ENCODE measurements at regions not wholly inside any gene's neighbourhood (a gene's known extent, or its start where the extent isn't known, plus 50 kb on each side); places are given as distances from the start of the nearest gene placed in this dataset.
"Not testable (repeated sequence)": the region's sequence is repeated elsewhere in the genome, so short reads cannot be mapped to it uniquely, and the experiment has no call there.

GRCh38 chr1:220475608-220476007, 52.3 kb upstream of the MARK1 start:
- CTCF ChIA-PET = not testable (repeated sequence)

GRCh38 chr1:220475141-220475540, 52.8 kb upstream of the MARK1 start:
- H3K4me1 ChIP-seq (ENCODE audit: control insufficient read depth in 2 of 2, insufficient read depth in 2 of 2, low read length in 2 of 2); H3K4me1 Mint-ChIP-seq; H3K27me3 ChIP-seq (ENCODE audit: control insufficient read depth in 2 of 2, insufficient read depth in 2 of 2, low read length in 2 of 2); H3K9me3 ChIP-seq (ENCODE audit: control insufficient read depth in 2 of 3, low read length in 3 of 3); H3K27ac Mint-ChIP-seq; H3K36me3 Mint-ChIP-seq; POLR2A ChIA-PET; DNase-seq; H3K36me3 ChIP-seq (ENCODE audit: control insufficient read depth in 2 of 3, insufficient read depth in 3 of 3, low read length in 3 of 3); H3K4me3 Mint-ChIP-seq; ATAC-seq; intact Hi-C loops (cut with micrococcal nuclease); CTCF ChIA-PET; H3K27ac ChIP-seq (ENCODE audit: low read depth, low read length); H3K4me3 ChIP-seq (ENCODE audit: low read length); H3K9me3 Mint-ChIP-seq: not testable (repeated sequence)
- peaks cover 0 to 12% (median 5%) of the 10 kb centered on the region in 5 donors for H3K27me3 Mint-ChIP-seq

More at GRCh38 chr1:220475608-220476007, 52.3 kb upstream of the MARK1 start:
- H3K27ac ChIP-seq (ENCODE audit: low read depth, low read length); POLR2A ChIA-PET; H3K27ac Mint-ChIP-seq; intact Hi-C loops (cut with micrococcal nuclease); H3K4me3 ChIP-seq (ENCODE audit: low read length); H3K36me3 ChIP-seq (ENCODE audit: control insufficient read depth in 2 of 3, insufficient read depth in 3 of 3, low read length in 3 of 3); H3K4me1 Mint-ChIP-seq; H3K9me3 ChIP-seq (ENCODE audit: control insufficient read depth in 2 of 3, low read length in 3 of 3); H3K36me3 Mint-ChIP-seq; H3K4me1 ChIP-seq (ENCODE audit: control insufficient read depth in 2 of 2, insufficient read depth in 2 of 2, low read length in 2 of 2); H3K9me3 Mint-ChIP-seq; DNase-seq; ATAC-seq; H3K27me3 ChIP-seq (ENCODE audit: control insufficient read depth in 2 of 2, insufficient read depth in 2 of 2, low read length in 2 of 2); H3K4me3 Mint-ChIP-seq: not testable (repeated sequence)
- peaks cover 0 to 12% (median 5%) of the 10 kb centered on the region in 5 donors for H3K27me3 Mint-ChIP-seq

GRCh38 chr1:220473440-220473839, 54.5 kb upstream of the MARK1 start:
- H3K36me3 Mint-ChIP-seq = no peaks in the 10 kb centered on the region
- no peaks in the 10 kb centered on the region for H3K4me1 Mint-ChIP-seq
- DNase-seq (no peak), ATAC-seq (no peak)
- intact Hi-C loops (cut with micrococcal nuclease) = no loop called here
- no peak overlapping the region for H3K27ac Mint-ChIP-seq
- no peaks in the 10 kb centered on the region for H3K36me3 ChIP-seq (ENCODE audit: control insufficient read depth in 2 of 3, insufficient read depth in 3 of 3, low read length in 3 of 3)
- no peaks in the 10 kb centered on the region for H3K4me1 ChIP-seq (ENCODE audit: control insufficient read depth in 2 of 2, insufficient read depth in 2 of 2, low read length in 2 of 2)
- H3K9me3 Mint-ChIP-seq = peaks cover 0 to 5% (median 0%) of the 10 kb centered on the region in 11 donors
- H3K27ac ChIP-seq (ENCODE audit: low read depth, low read length) = no peak overlapping the region
- ChIA-PET CTCF (no interaction called here), POLR2A (no interaction called here)
- no peaks in the 10 kb centered on the region for H3K9me3 ChIP-seq (ENCODE audit: control insufficient read depth in 2 of 3, low read length in 3 of 3)
- H3K27me3 ChIP-seq (ENCODE audit: control insufficient read depth in 2 of 2, insufficient read depth in 2 of 2, low read length in 2 of 2) = no peaks in the 10 kb centered on the region
- H3K27me3 Mint-ChIP-seq = peaks cover 0 to 5% (median 0%) of the 10 kb centered on the region in 5 donors
- no peak overlapping the region for H3K4me3 Mint-ChIP-seq
- no peak overlapping the region for H3K4me3 ChIP-seq (ENCODE audit: low read length)

GRCh38 chr1:220462752-220463151, 65.2 kb upstream of the MARK1 start:
- intact Hi-C loops (cut with micrococcal nuclease) = no loop called here
- Histone ChIP-seq H3K4me1 (ENCODE audit: control insufficient read depth in 2 of 2, insufficient read depth in 2 of 2, low read length in 2 of 2) (no peaks in the 10 kb centered on the region), H3K9me3 (ENCODE audit: control insufficient read depth in 2 of 3, low read length in 3 of 3) (no peaks in the 10 kb centered on the region), H3K36me3 (ENCODE audit: control insufficient read depth in 2 of 3, insufficient read depth in 3 of 3, low read length in 3 of 3) (no peaks in the 10 kb centered on the region), H3K27me3 (ENCODE audit: control insufficient read depth in 2 of 2, insufficient read depth in 2 of 2, low read length in 2 of 2) (no peaks in the 10 kb centered on the region), H3K27ac (ENCODE audit: low read depth, low read length) (no peak overlapping the region), H3K4me3 (ENCODE audit: low read length) (no peak overlapping the region)
- H3K36me3 Mint-ChIP-seq = peaks cover 0 to 3% (median 0%) of the 10 kb centered on the region in 5 donors
- DNase-seq (no peak), ATAC-seq (no peak)
- no peak overlapping the region for H3K27ac Mint-ChIP-seq
- no peak overlapping the region for H3K4me3 Mint-ChIP-seq
- POLR2A ChIA-PET = no interaction called here
- H3K4me1 Mint-ChIP-seq = no peaks in the 10 kb centered on the region
- peaks cover 0 to 9% (median 3%) of the 10 kb centered on the region in 11 donors for H3K9me3 Mint-ChIP-seq
- H3K27me3 Mint-ChIP-seq = peaks cover 0 to 14% (median 8%) of the 10 kb centered on the region in 5 donors
- CTCF ChIA-PET = no interaction called here

GRCh38 chr1:220458936-220459335, 69.0 kb upstream of the MARK1 start:
- Mint-ChIP-seq H3K4me1 (no peaks in the 10 kb centered on the region), H3K4me3 (no peak overlapping the region)

GRCh38 chr1:220457957-220458609, 69.9 kb upstream of the MARK1 start:
- CTCF ChIA-PET = no interaction called here

More at GRCh38 chr1:220458936-220459335, 69.0 kb upstream of the MARK1 start:
- Histone ChIP-seq H3K4me3 (ENCODE audit: low read length) (no peak overlapping the region), H3K4me1 (ENCODE audit: control insufficient read depth in 2 of 2, insufficient read depth in 2 of 2, low read length in 2 of 2) (no peaks in the 10 kb centered on the region), H3K27ac (ENCODE audit: low read depth, low read length) (no peak overlapping the region), H3K36me3 (ENCODE audit: control insufficient read depth in 2 of 3, insufficient read depth in 3 of 3, low read length in 3 of 3) (no peaks in the 10 kb centered on the region), H3K9me3 (ENCODE audit: control insufficient read depth in 2 of 3, low read length in 3 of 3) (no peaks in the 10 kb centered on the region), H3K27me3 (ENCODE audit: control insufficient read depth in 2 of 2, insufficient read depth in 2 of 2, low read length in 2 of 2) (no peaks in the 10 kb centered on the region)
- no peaks in the 10 kb centered on the region for H3K36me3 Mint-ChIP-seq
- no peak for DNase-seq
- H3K27me3 Mint-ChIP-seq = peaks cover 2 to 28% (median 13%) of the 10 kb centered on the region in 5 donors
- ChIA-PET POLR2A (no interaction called here), CTCF (no interaction called here)
- intact Hi-C loops (cut with micrococcal nuclease) = no loop called here
- H3K27ac Mint-ChIP-seq = no peak overlapping the region
- ATAC-seq = no peak
- peaks cover 0 to 3% (median 0%) of the 10 kb centered on the region in 11 donors for H3K9me3 Mint-ChIP-seq

GRCh38 chr1:220455559-220455958, 72.4 kb upstream of the MARK1 start:
- Histone ChIP-seq H3K4me1 (ENCODE audit: control insufficient read depth in 2 of 2, insufficient read depth in 2 of 2, low read length in 2 of 2) (no peaks in the 10 kb centered on the region), H3K27me3 (ENCODE audit: control insufficient read depth in 2 of 2, insufficient read depth in 2 of 2, low read length in 2 of 2) (no peaks in the 10 kb centered on the region), H3K9me3 (ENCODE audit: control insufficient read depth in 2 of 3, low read length in 3 of 3) (no peaks in the 10 kb centered on the region), H3K4me3 (ENCODE audit: low read length) (no peak overlapping the region), H3K27ac (ENCODE audit: low read depth, low read length) (no peak overlapping the region), H3K36me3 (ENCODE audit: control insufficient read depth in 2 of 3, insufficient read depth in 3 of 3, low read length in 3 of 3) (no peaks in the 10 kb centered on the region)
- no peaks in the 10 kb centered on the region for H3K4me1 Mint-ChIP-seq
- peaks cover 0 to 3% (median 0%) of the 10 kb centered on the region in 11 donors for H3K9me3 Mint-ChIP-seq
- POLR2A ChIA-PET = no interaction called here
- no peak for ATAC-seq
- H3K27me3 Mint-ChIP-seq = peaks cover 8 to 37% (median 27%) of the 10 kb centered on the region in 5 donors
- CTCF ChIA-PET = no interaction called here
- H3K4me3 Mint-ChIP-seq = no peak overlapping the region
- H3K36me3 Mint-ChIP-seq = no peaks in the 10 kb centered on the region
- intact Hi-C loops (cut with micrococcal nuclease) = no loop called here
- no peak for DNase-seq
- H3K27ac Mint-ChIP-seq = peak overlapping the region in 1 of 9 donors; percentile 53

More at GRCh38 chr1:220457957-220458609, 69.9 kb upstream of the MARK1 start:
- intact Hi-C loops (cut with micrococcal nuclease) = no loop called here
- no peak for DNase-seq
- H3K36me3 ChIP-seq (ENCODE audit: control insufficient read depth in 2 of 3, insufficient read depth in 3 of 3, low read length in 3 of 3) = no peaks in the 10 kb centered on the region
- H3K4me1 Mint-ChIP-seq = no peaks in the 10 kb centered on the region
- no peak overlapping the region for H3K4me3 ChIP-seq (ENCODE audit: low read length)
- H3K9me3 ChIP-seq (ENCODE audit: control insufficient read depth in 2 of 3, low read length in 3 of 3) = no peaks in the 10 kb centered on the region
- no peaks in the 10 kb centered on the region for H3K36me3 Mint-ChIP-seq
- POLR2A ChIA-PET = no interaction called here
- H3K4me1 ChIP-seq (ENCODE audit: control insufficient read depth in 2 of 2, insufficient read depth in 2 of 2, low read length in 2 of 2) = no peaks in the 10 kb centered on the region
- H3K27ac Mint-ChIP-seq = no peak overlapping the region
- ATAC-seq = no peak
- no peaks in the 10 kb centered on the region for H3K27me3 ChIP-seq (ENCODE audit: control insufficient read depth in 2 of 2, insufficient read depth in 2 of 2, low read length in 2 of 2)
- H3K4me3 Mint-ChIP-seq = no peak overlapping the region
- no peak overlapping the region for H3K27ac ChIP-seq (ENCODE audit: low read depth, low read length)
- peaks cover 0 to 3% (median 0%) of the 10 kb centered on the region in 11 donors for H3K9me3 Mint-ChIP-seq
- peaks cover 2 to 32% (median 17%) of the 10 kb centered on the region in 5 donors for H3K27me3 Mint-ChIP-seq

Measured in naive thymus-derived CD4-positive, alpha-beta T cell (primary cell).